GM12878 (cell line): ENCODE measurements at regions not wholly inside any gene's neighbourhood (a gene's known extent, or its start where the extent isn't known, plus 50 kb on each side); places are given as distances from the start of the nearest gene placed in this dataset.

Source experiments
- CHD2 ChIP-seq: IDR thresholded peaks from 2 replicates; pipeline ENCODE4 v1.6.1; 2011; ENCODE audit warnings: low read depth, low read length, improper control_type of control experiment, borderline replicate concordance
- CTCF ChIP-seq, 3 experiments: IDR thresholded peaks in 2 of 3; conservative IDR thresholded peaks in 1 of 3; 2 replicates each; pipeline ENCODE4 v1.5.1; 2011; ENCODE audit warnings: low read depth in 3 of 3, low read length in 3 of 3, mild to moderate bottlenecking in 3 of 3, control low read depth in 2 of 3, moderate library complexity in 2 of 3, inconsistent platforms in 1 of 3, mixed read lengths in 1 of 3; ENCODE audit not compliant: control insufficient read depth in 2 of 3, insufficient read depth in 1 of 3; ENCODE audit errors: extremely low read depth in 1 of 3
- EZH2 ChIP-seq: IDR thresholded peaks from 2 replicates; pipeline ENCODE4 v1.6.1; 2012; ENCODE audit warnings: low read depth, mild to moderate bottlenecking, control low read depth, inconsistent platforms, low read length, borderline replicate concordance; ENCODE audit not compliant: control insufficient read depth
- TF ChIP-seq, protein P1 (sequence below): fragments of 450-650 bp; IDR thresholded peaks from 2 replicates; pipeline ENCODE4 v1.6.1; 2016; ENCODE audit warnings: mild to moderate bottlenecking, moderate library complexity, borderline replicate concordance

- no peak for TF ChIP-seq CHD2
- TF ChIP-seq, protein P1, sequence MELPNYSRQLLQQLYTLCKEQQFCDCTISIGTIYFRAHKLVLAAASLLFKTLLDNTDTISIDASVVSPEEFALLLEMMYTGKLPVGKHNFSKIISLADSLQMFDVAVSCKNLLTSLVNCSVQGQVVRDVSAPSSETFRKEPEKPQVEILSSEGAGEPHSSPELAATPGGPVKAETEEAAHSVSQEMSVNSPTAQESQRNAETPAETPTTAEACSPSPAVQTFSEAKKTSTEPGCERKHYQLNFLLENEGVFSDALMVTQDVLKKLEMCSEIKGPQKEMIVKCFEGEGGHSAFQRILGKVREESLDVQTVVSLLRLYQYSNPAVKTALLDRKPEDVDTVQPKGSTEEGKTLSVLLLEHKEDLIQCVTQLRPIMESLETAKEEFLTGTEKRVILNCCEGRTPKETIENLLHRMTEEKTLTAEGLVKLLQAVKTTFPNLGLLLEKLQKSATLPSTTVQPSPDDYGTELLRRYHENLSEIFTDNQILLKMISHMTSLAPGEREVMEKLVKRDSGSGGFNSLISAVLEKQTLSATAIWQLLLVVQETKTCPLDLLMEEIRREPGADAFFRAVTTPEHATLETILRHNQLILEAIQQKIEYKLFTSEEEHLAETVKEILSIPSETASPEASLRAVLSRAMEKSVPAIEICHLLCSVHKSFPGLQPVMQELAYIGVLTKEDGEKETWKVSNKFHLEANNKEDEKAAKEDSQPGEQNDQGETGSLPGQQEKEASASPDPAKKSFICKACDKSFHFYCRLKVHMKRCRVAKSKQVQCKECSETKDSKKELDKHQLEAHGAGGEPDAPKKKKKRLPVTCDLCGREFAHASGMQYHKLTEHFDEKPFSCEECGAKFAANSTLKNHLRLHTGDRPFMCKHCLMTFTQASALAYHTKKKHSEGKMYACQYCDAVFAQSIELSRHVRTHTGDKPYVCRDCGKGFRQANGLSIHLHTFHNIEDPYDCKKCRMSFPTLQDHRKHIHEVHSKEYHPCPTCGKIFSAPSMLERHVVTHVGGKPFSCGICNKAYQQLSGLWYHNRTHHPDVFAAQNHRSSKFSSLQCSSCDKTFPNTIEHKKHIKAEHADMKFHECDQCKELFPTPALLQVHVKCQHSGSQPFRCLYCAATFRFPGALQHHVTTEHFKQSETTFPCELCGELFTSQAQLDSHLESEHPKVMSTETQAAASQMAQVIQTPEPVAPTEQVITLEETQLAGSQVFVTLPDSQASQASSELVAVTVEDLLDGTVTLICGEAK, result no peak
- no peak for TF ChIP-seq CTCF (IDR thresholded peaks at IDR 0.05 in 2 of 3, conservative IDR thresholded peaks at IDR 0.05 in 1 of 3; ENCODE audit: control insufficient read depth in 2 of 3, extremely low read depth in 1 of 3, insufficient read depth in 1 of 3, low read depth in 3 of 3, low read length in 3 of 3)
- no peak for TF ChIP-seq EZH2
These were observed 219.1 kb downstream of the RBM19 start for GRCh38 chr12:113747017-113747416.
